K562 (cell line): ENCODE measurements at regions not wholly inside any gene's neighbourhood (a gene's known extent, or its start where the extent isn't known, plus 50 kb on each side); places are given as distances from the start of the nearest gene placed in this dataset.
A peak's percentile ranks its signal among the peaks of the same experiment; 100 is the strongest.

Experiments used
- HEY1 ChIP-seq: fragments of 250-450 bp; sonication (Bioruptor Pico); IDR thresholded peaks from 2 replicates; pipeline ENCODE4 v1.5.0; 2020; ENCODE audit warnings: mild to moderate bottlenecking, moderate library complexity, borderline replicate concordance
- NR4A1 ChIP-seq, 2 experiments: fragments of 250-450 bp in 1 of 2; fragments of 450-650 bp in 1 of 2; sonication (Bioruptor Pico) in 1 of 2; IDR thresholded peaks; 2 replicates each; pipeline versions ENCODE4 v1.4.0 to v1.6.1; 2016 to 2020; ENCODE audit warnings: mild to moderate bottlenecking in 2 of 2, missing compliant biosample characterization in 1 of 2, missing genetic modification characterization in 1 of 2, moderate library complexity in 1 of 2
- POLR2H ChIP-seq: IDR thresholded peaks from 2 replicates; pipeline ENCODE4 v1.6.1; 2016; ENCODE audit warnings: missing genetic modification characterization, low read depth, mild to moderate bottlenecking, control low read depth, missing compliant biosample characterization, moderate library complexity
- PRMT5 ChIP-seq: sonication (generic); formaldehyde crosslinking; IDR thresholded peaks from 2 replicates; pipeline ENCODE4 v1.5.0; 2020; ENCODE audit warnings: missing genetic modification reagents
- SNIP1 ChIP-seq: fragments of 450-650 bp; IDR thresholded peaks from 2 replicates; pipeline ENCODE4 v1.7.1; 2017; ENCODE audit warnings: low read depth, mild to moderate bottlenecking
- SRF ChIP-seq, 2 experiments: fragments of 250-450, 450-650 bp in 1 of 2; sonication (Bioruptor Pico) in 1 of 2; sonication (generic) in 1 of 2; formaldehyde crosslinking; IDR thresholded peaks; 2 replicates each; pipeline versions ENCODE4 v1.5.0 to v1.5.1; 2020 to 2022; ENCODE audit warnings: mild to moderate bottlenecking in 1 of 2, missing genetic modification reagents in 1 of 2
- ZNF551 ChIP-seq: fragments of 250-450 bp; sonication (Bioruptor Pico); IDR thresholded peaks from 2 replicates; pipeline ENCODE4 v1.5.0; 2021; ENCODE audit warnings: mild to moderate bottlenecking, moderate library complexity
- ZNF830 ChIP-seq: fragments of 250-450 bp; sonication (Bioruptor Pico); IDR thresholded peaks from 2 replicates; pipeline ENCODE4 v1.5.0; 2021; ENCODE audit warnings: mild to moderate bottlenecking
- TF ChIP-seq, protein P1 (sequence below): sonication (generic); formaldehyde crosslinking; IDR thresholded peaks from 2 replicates; pipeline ENCODE4 v1.8.0; 2022; ENCODE audit warnings: mild to moderate bottlenecking, missing genetic modification reagents
- TF ChIP-seq, protein P2 (sequence below), 2 experiments: fragments of 150-350 bp in 1 of 2; IDR thresholded peaks; 2 replicates each; pipeline ENCODE4 v1.6.1; 2012 to 2016; ENCODE audit warnings: low read depth in 2 of 2, low read length in 2 of 2, mild to moderate bottlenecking in 1 of 2, moderate library complexity in 1 of 2
- TF ChIP-seq, protein P3 (sequence below): fragments of 450-650 bp; conservative IDR thresholded peaks from 2 replicates; pipeline ENCODE4 v1.6.1; 2016; ENCODE audit warnings: missing genetic modification characterization, low read depth, mild to moderate bottlenecking, control low read depth, missing compliant biosample characterization
- TF ChIP-seq, protein P4 (sequence below): fragments of 250-450 bp; sonication (Bioruptor Pico); IDR thresholded peaks from 2 replicates; pipeline ENCODE4 v1.5.0; 2021
- TF ChIP-seq, protein P5 (sequence below): IDR thresholded peaks from 2 replicates; pipeline ENCODE4 v1.6.1; 2011; ENCODE audit warnings: borderline replicate concordance, low read depth, mild to moderate bottlenecking, moderate library complexity, low read length; ENCODE audit not compliant: insufficient read depth, poor library complexity, severe bottlenecking

DNA sequence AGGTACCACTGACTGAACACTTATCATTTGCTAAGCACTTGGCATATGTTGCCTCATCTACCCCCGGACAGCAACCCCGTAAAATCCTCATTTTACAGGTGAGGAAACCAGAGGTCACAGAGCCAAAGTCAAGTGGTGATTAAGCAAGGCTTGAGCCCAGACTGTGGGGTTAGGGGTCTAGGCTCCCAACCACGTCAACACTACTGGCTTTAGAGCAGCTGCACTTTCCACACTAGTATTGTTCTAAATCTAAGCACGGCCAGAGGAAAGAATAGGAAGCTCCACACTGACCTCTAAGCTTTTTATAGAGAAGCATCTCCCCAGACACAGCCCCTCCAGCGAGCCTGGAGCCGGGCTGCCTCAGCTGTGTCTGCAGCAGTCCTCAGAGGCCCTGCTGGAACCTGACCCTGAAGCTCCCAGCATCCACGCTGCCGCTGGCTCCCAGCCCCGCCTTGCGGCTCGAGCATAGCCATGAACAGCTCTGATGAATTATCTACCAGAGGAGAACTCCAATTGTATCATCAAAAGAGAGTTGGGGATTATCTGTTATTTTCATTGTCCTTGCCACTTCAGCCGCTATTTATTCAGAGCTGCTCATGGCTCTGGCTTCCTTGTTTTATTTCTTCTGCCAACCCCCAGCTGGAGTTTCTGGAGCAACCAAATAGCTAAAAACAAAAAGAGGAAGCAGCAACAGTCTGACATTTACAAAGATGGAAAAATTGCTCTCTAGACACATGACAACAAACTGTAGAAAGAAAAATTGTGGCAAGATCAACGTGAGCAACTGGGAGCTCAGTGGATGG lies 62.2 kb upstream of the RTN4 start (continued):
- TF ChIP-seq, protein P1, sequence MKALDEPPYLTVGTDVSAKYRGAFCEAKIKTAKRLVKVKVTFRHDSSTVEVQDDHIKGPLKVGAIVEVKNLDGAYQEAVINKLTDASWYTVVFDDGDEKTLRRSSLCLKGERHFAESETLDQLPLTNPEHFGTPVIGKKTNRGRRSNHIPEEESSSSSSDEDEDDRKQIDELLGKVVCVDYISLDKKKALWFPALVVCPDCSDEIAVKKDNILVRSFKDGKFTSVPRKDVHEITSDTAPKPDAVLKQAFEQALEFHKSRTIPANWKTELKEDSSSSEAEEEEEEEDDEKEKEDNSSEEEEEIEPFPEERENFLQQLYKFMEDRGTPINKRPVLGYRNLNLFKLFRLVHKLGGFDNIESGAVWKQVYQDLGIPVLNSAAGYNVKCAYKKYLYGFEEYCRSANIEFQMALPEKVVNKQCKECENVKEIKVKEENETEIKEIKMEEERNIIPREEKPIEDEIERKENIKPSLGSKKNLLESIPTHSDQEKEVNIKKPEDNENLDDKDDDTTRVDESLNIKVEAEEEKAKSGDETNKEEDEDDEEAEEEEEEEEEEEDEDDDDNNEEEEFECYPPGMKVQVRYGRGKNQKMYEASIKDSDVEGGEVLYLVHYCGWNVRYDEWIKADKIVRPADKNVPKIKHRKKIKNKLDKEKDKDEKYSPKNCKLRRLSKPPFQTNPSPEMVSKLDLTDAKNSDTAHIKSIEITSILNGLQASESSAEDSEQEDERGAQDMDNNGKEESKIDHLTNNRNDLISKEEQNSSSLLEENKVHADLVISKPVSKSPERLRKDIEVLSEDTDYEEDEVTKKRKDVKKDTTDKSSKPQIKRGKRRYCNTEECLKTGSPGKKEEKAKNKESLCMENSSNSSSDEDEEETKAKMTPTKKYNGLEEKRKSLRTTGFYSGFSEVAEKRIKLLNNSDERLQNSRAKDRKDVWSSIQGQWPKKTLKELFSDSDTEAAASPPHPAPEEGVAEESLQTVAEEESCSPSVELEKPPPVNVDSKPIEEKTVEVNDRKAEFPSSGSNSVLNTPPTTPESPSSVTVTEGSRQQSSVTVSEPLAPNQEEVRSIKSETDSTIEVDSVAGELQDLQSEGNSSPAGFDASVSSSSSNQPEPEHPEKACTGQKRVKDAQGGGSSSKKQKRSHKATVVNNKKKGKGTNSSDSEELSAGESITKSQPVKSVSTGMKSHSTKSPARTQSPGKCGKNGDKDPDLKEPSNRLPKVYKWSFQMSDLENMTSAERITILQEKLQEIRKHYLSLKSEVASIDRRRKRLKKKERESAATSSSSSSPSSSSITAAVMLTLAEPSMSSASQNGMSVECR (CRISPR knock-in tag) = 0 out of 2 replicates have a peak, but pooled peaks have one; percentile 22
- TF ChIP-seq HEY1 (no peak), PRMT5 (CRISPR knock-in tag) (no peak), POLR2H (tag) (peak; percentile 52; the same call in 1 of the 2 replicates), SRF (CRISPR knock-in tag; IDR thresholded peaks at IDR 0.05) (no peak), SNIP1 (no peak), ZNF551 (CRISPR knock-in tag) (no peak), ZNF830 (no peak; the same call in 1 of the 2 replicates), NR4A1 (CRISPR knock-in tag; IDR thresholded peaks at IDR 0.05) (no peak), NR4A1 (tag; IDR thresholded peaks at IDR 0.05) (peak; percentile 51; the same call in 1 of the 2 replicates)
- TF ChIP-seq, protein P2, sequence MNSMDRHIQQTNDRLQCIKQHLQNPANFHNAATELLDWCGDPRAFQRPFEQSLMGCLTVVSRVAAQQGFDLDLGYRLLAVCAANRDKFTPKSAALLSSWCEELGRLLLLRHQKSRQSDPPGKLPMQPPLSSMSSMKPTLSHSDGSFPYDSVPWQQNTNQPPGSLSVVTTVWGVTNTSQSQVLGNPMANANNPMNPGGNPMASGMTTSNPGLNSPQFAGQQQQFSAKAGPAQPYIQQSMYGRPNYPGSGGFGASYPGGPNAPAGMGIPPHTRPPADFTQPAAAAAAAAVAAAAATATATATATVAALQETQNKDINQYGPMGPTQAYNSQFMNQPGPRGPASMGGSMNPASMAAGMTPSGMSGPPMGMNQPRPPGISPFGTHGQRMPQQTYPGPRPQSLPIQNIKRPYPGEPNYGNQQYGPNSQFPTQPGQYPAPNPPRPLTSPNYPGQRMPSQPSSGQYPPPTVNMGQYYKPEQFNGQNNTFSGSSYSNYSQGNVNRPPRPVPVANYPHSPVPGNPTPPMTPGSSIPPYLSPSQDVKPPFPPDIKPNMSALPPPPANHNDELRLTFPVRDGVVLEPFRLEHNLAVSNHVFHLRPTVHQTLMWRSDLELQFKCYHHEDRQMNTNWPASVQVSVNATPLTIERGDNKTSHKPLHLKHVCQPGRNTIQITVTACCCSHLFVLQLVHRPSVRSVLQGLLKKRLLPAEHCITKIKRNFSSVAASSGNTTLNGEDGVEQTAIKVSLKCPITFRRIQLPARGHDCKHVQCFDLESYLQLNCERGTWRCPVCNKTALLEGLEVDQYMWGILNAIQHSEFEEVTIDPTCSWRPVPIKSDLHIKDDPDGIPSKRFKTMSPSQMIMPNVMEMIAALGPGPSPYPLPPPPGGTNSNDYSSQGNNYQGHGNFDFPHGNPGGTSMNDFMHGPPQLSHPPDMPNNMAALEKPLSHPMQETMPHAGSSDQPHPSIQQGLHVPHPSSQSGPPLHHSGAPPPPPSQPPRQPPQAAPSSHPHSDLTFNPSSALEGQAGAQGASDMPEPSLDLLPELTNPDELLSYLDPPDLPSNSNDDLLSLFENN (IDR thresholded peaks at IDR 0.05; ENCODE audit: low read depth in 2 of 2, low read length in 2 of 2) = no peak
- TF ChIP-seq, protein P3, sequence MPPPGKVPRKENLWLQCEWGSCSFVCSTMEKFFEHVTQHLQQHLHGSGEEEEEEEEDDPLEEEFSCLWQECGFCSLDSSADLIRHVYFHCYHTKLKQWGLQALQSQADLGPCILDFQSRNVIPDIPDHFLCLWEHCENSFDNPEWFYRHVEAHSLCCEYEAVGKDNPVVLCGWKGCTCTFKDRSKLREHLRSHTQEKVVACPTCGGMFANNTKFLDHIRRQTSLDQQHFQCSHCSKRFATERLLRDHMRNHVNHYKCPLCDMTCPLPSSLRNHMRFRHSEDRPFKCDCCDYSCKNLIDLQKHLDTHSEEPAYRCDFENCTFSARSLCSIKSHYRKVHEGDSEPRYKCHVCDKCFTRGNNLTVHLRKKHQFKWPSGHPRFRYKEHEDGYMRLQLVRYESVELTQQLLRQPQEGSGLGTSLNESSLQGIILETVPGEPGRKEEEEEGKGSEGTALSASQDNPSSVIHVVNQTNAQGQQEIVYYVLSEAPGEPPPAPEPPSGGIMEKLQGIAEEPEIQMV (tag) = peak; percentile 22; the same call in 1 of the 2 replicates
- TF ChIP-seq, protein P4, sequence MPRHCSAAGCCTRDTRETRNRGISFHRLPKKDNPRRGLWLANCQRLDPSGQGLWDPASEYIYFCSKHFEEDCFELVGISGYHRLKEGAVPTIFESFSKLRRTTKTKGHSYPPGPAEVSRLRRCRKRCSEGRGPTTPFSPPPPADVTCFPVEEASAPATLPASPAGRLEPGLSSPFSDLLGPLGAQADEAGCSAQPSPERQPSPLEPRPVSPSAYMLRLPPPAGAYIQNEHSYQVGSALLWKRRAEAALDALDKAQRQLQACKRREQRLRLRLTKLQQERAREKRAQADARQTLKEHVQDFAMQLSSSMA (CRISPR knock-in tag) = no peak
- TF ChIP-seq, protein P5, sequence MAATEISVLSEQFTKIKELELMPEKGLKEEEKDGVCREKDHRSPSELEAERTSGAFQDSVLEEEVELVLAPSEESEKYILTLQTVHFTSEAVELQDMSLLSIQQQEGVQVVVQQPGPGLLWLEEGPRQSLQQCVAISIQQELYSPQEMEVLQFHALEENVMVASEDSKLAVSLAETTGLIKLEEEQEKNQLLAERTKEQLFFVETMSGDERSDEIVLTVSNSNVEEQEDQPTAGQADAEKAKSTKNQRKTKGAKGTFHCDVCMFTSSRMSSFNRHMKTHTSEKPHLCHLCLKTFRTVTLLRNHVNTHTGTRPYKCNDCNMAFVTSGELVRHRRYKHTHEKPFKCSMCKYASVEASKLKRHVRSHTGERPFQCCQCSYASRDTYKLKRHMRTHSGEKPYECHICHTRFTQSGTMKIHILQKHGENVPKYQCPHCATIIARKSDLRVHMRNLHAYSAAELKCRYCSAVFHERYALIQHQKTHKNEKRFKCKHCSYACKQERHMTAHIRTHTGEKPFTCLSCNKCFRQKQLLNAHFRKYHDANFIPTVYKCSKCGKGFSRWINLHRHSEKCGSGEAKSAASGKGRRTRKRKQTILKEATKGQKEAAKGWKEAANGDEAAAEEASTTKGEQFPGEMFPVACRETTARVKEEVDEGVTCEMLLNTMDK = no peak
